Thyroid gland (tissue), 4 donors: ENCODE measurements at regions not wholly inside any gene's neighbourhood (a gene's known extent, or its start where the extent isn't known, plus 50 kb on each side); places are given as distances from the start of the nearest gene placed in this dataset.

Experiments used
- POLR2A ChIP-seq, 2 donors: fragments of 450-650 bp; IDR thresholded peaks; one replicate each; pipeline ENCODE4 v1.6.1; 2017; ENCODE audit warnings: antibody characterized with exemption in 2 of 2, mild to moderate bottlenecking in 2 of 2, moderate library complexity in 1 of 2
- TF ChIP-seq, protein P1 (sequence below), 6 experiments: fragments of 200-600 bp in 3 of 6; fragments of 450-650 bp in 3 of 6; sonication (generic) in 3 of 6; IDR thresholded peaks; one replicate each; pipeline ENCODE4 v1.5.1; 2016 to 2019; ENCODE audit warnings: antibody characterized with exemption in 6 of 6, mild to moderate bottlenecking in 2 of 6, inconsistent platforms in 1 of 6, moderate library complexity in 1 of 6

DNA sequence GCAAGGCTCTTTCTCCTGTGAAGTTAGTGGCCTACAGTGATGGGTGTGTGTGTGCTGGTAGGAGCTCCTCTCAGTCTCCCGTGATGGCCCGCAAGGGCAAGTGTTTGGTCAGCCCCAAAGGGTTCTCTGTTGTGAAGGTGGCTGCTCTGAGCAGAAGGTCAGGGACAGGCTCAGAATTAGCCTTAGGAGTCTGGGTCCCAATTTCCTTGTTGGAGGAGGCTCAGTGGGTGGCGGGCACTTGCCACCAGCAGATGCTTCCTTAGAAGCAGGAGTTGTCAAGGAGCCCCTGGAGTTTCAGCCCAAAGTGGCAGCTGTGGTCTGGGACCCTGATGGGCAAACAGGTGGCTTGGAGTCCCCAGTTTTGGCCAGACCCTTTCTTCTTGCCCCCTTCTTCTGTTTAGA, 154.4 kb downstream of the MACROH2A1 start:
- TF ChIP-seq, protein P1, sequence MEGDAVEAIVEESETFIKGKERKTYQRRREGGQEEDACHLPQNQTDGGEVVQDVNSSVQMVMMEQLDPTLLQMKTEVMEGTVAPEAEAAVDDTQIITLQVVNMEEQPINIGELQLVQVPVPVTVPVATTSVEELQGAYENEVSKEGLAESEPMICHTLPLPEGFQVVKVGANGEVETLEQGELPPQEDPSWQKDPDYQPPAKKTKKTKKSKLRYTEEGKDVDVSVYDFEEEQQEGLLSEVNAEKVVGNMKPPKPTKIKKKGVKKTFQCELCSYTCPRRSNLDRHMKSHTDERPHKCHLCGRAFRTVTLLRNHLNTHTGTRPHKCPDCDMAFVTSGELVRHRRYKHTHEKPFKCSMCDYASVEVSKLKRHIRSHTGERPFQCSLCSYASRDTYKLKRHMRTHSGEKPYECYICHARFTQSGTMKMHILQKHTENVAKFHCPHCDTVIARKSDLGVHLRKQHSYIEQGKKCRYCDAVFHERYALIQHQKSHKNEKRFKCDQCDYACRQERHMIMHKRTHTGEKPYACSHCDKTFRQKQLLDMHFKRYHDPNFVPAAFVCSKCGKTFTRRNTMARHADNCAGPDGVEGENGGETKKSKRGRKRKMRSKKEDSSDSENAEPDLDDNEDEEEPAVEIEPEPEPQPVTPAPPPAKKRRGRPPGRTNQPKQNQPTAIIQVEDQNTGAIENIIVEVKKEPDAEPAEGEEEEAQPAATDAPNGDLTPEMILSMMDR (IDR thresholded peaks at IDR 0.05): no peak
- no peak for TF ChIP-seq POLR2A (IDR thresholded peaks at IDR 0.05)
